ENCODE measurements at regions not wholly inside any gene's neighbourhood (a gene's known extent, or its start where the extent isn't known, plus 50 kb on each side); places are given as distances from the start of the nearest gene placed in this dataset.

GRCh38 chr5:158155811-158156505 is 297.0 kb upstream of the CLINT1 start:
- H3K27ac ChIP-seq: no peak overlapping the region
- H3K9me3 ChIP-seq: no peaks in the 10 kb centered on the region
- H3K4me1 ChIP-seq: no peaks in the 10 kb centered on the region
- no peaks in the 10 kb centered on the region for H3K27me3 ChIP-seq
- TF ChIP-seq CTCF (IDR thresholded peaks at IDR 0.05): no peak
- no peaks in the 10 kb centered on the region for H3K36me3 ChIP-seq
- WGBS, 2 donors: 71 to 87% methylated on average over 3 of the region's 3 CpGs
- H3K4me3 ChIP-seq: no peak overlapping the region
- FAIRE-seq (no peak), DNase-seq (no peak), ATAC-seq (no peak)
- intact Hi-C loops (cut with DNase I): no loop called here

GRCh38 chr5:158155067-158155466 is 296.1 kb upstream of the CLINT1 start:
- Histone ChIP-seq H3K27me3 (no peaks in the 10 kb centered on the region), H3K9me3 (no peaks in the 10 kb centered on the region), H3K4me3 (no peak overlapping the region), H3K4me1 (no peaks in the 10 kb centered on the region), H3K36me3 (no peaks in the 10 kb centered on the region), H3K27ac (no peak overlapping the region)
- DNase-seq (no peak), FAIRE-seq (no peak), ATAC-seq (no peak)
- WGBS, 2 donors: 55 to 72% methylated on average over 4 of the region's 4 CpGs
- no peak for TF ChIP-seq CTCF (IDR thresholded peaks at IDR 0.05)
- intact Hi-C loops (cut with DNase I): no loop called here

GRCh38 chr5:158154226-158155005 is 295.5 kb upstream of the CLINT1 start:
- Histone ChIP-seq H3K27me3 (no peaks in the 10 kb centered on the region), H3K9me3 (no peaks in the 10 kb centered on the region), H3K4me3 (no peak overlapping the region), H3K27ac (no peak overlapping the region), H3K4me1 (no peaks in the 10 kb centered on the region), H3K36me3 (no peaks in the 10 kb centered on the region)
- intact Hi-C loops (cut with DNase I): no loop called here
- FAIRE-seq: no peak
- peak in 3 of 6 donors; percentile 22 to 36 (median 27) for DNase-seq
- 83 to 90% methylated on average over 3 of the region's 3 CpGs for WGBS, 2 donors
- no peak for TF ChIP-seq CTCF (IDR thresholded peaks at IDR 0.05)
- ATAC-seq: peak; percentile 84 to 88 (median 86)

GRCh38 chr5:158153508-158153907 is 294.6 kb upstream of the CLINT1 start:
- FAIRE-seq (no peak), ATAC-seq (peak in 1 of 4 donors; percentile 52), DNase-seq (no peak)
- no peak overlapping the region for H3K27ac ChIP-seq
- H3K27me3 ChIP-seq: no peaks in the 10 kb centered on the region
- no peaks in the 10 kb centered on the region for H3K4me1 ChIP-seq
- intact Hi-C loops (cut with DNase I): no loop called here
- no peak for TF ChIP-seq CTCF (IDR thresholded peaks at IDR 0.05)
- H3K36me3 ChIP-seq: no peaks in the 10 kb centered on the region
- no peak overlapping the region for H3K4me3 ChIP-seq
- no peaks in the 10 kb centered on the region for H3K9me3 ChIP-seq
- 15 to 17% methylated on average over 3 of the region's 3 CpGs for WGBS, 2 donors

- intact Hi-C loops (cut with DNase I): no loop called here
- Histone ChIP-seq H3K27me3 (no peaks in the 10 kb centered on the region), H3K27ac (no peak overlapping the region), H3K4me1 (no peaks in the 10 kb centered on the region), H3K4me3 (no peak overlapping the region), H3K36me3 (no peaks in the 10 kb centered on the region), H3K9me3 (no peaks in the 10 kb centered on the region)
- TF ChIP-seq CTCF (IDR thresholded peaks at IDR 0.05): no peak
- WGBS, 2 donors: 84 to 88% methylated on average over 3 of the region's 3 CpGs
- FAIRE-seq (no peak), DNase-seq (no peak), ATAC-seq (no peak)
Observed at GRCh38 chr5:158152136-158152535, 293.2 kb upstream of the CLINT1 start.

All from pancreas (tissue), 10 donors.